ENCODE measurements at regions not wholly inside any gene's neighbourhood (a gene's known extent, or its start where the extent isn't known, plus 50 kb on each side); places are given as distances from the start of the nearest gene placed in this dataset.

DNA sequence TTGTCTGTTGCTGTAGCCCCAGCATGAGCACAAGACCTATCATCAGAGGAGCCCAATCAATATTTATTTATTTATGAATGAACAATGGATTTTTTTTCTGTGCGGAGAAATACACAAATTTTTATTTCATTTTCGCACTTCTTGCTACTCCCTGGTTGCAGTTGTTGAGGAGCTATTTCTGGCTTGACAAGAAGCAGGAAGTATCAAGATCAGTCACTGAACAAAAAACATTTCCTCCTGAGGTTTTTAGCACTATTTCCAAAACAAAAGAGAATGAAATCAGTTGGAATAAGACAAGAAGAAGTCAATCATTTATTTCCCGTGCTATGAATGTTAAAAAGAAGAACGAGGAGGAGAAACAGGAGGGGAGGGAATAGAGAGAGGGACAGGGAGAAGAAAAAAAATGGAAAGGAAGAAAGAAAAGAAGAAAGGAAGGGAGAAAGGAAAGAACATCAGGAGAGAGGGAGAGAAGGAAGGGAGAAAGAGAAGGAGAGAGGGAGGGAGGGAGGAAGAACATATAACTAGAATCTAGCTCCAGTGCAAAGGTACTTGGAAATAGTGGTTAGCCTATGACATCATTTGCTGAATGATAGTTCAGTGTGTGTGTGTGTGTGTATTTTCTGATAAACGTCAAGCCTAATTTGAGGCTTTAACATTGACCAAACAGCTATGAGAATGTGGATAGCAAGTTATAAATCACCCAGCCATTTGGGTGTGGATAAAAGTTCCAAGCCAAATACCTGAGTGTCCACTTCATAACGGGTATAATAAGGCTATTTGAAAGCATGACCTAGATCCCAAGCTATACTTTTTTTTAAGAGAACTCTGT is 586.0 kb downstream of the EBF1 start:
- no peak overlapping the region for H2AFZ ChIP-seq (ENCODE audit: control insufficient read depth, low read depth, low read length)
- H3K9me3 ChIP-seq (replicated peaks; ENCODE audit: control insufficient read depth, insufficient read depth, low read length) = no peaks in the 10 kb centered on the region
- ATAC-seq (peak; percentile 54), FAIRE-seq (no peak), DNase-seq (ENCODE audit: low read depth, low spot score) (no peak)
- POLR2A ChIA-PET = interaction anchor here (1.0 kb wide), 1 partner anchor 42 kb away, joined by 7 read pairs; no protein-coding TSS in a partner anchor
- SMC1A ChIA-PET (ENCODE audit: uncharacterized antibody, unreplicated experiment) = interaction anchor here (0.6 to 1.9 kb wide), 14 partner anchors 10 to 213 kb away, joined by 3 to 9 read pairs (median 3); no protein-coding TSS in a partner anchor
- RAD21 ChIA-PET (ENCODE audit: unreplicated experiment) = interaction anchor here (1.3 to 1.7 kb wide), 3 partner anchors 46 to 163 kb away, joined by 3 to 5 read pairs (median 4); no protein-coding TSS in a partner anchor
- in situ Hi-C loops (cut with MboI) (no loop called here), intact Hi-C loops (cut with micrococcal nuclease; ENCODE audit: unreplicated experiment) (no loop called here)
- H3K36me3 ChIP-seq (ENCODE audit: control insufficient read depth in 2 of 2, insufficient read depth in 2 of 2, low read length in 1 of 2) = no peaks in the 10 kb centered on the region
- CTCF ChIA-PET = interaction anchor here (0.7 to 1.1 kb wide), 4 partner anchors 10 to 619 kb away, joined by 3 to 5 read pairs (median 4); no protein-coding TSS in a partner anchor
- H3K4me2 ChIP-seq (ENCODE audit: control insufficient read depth, insufficient read depth) = peak overlapping the region; percentile 1; the same call in 1 of the 2 replicates
- no TSS peak for BruUV-seq (replicated peaks)
- no peaks in the 10 kb centered on the region for H3K27me3 ChIP-seq (replicated peaks in 1 of 2; ENCODE audit: control insufficient read depth in 2 of 2, insufficient read depth in 2 of 2, low read length in 1 of 2)
- H3K79me2 ChIP-seq (ENCODE audit: control insufficient read depth, insufficient read depth, low read length) = no peaks in the 10 kb centered on the region
- no peak overlapping the region for H3K9ac ChIP-seq (ENCODE audit: control insufficient read depth, insufficient read depth, low read length)
- under 1% methylated on average over 6 of the region's 6 CpGs for WGBS (ENCODE audit: insufficient coverage, insufficient replicate concordance, low lambda C conversion rate, missing lambda C conversion rate)
- H3K4me1 ChIP-seq (ENCODE audit: control insufficient read depth, insufficient read depth, low read length) = peaks cover 4% of the 10 kb centered on the region
- no peak overlapping the region for H3K4me3 ChIP-seq
- H4K20me1 ChIP-seq (ENCODE audit: control insufficient read depth, insufficient read depth) = no peaks in the 10 kb centered on the region
- no peak overlapping the region for H3K27ac ChIP-seq (ENCODE audit: control insufficient read depth, insufficient read depth)
- TF ChIP-seq, protein P1, sequence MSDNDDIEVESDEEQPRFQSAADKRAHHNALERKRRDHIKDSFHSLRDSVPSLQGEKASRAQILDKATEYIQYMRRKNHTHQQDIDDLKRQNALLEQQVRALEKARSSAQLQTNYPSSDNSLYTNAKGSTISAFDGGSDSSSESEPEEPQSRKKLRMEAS (IDR thresholded peaks at IDR 0.05; ENCODE audit: low read depth, low read length) = no peak
- TF ChIP-seq MEF2A (IDR thresholded peaks at IDR 0.05; ENCODE audit: insufficient read depth, low read depth, low read length) (peak; percentile 75), ETV6 (conservative IDR thresholded peaks at IDR 0.05 in 1 of 2, IDR thresholded peaks at IDR 0.05 in 1 of 2; ENCODE audit: borderline replicate concordance in 1 of 2, low read depth in 1 of 2) (no peak), STAT3 (IDR thresholded peaks at IDR 0.05; ENCODE audit: low read depth, low read length) (no peak), MXI1 (IDR thresholded peaks at IDR 0.05; ENCODE audit: low read depth, low read length) (no peak), MYC (IDR thresholded peaks at IDR 0.05; ENCODE audit: insufficient read depth, insufficient read length, insufficient replicate concordance, low read length, severe bottlenecking) (no peak), JUND (IDR thresholded peaks at IDR 0.05; ENCODE audit: low read depth, low read length) (no peak), IKZF1 (conservative IDR thresholded peaks at IDR 0.05) (peak; percentile 39), BACH1 (IDR thresholded peaks at IDR 0.05; ENCODE audit: borderline replicate concordance) (no peak), ASH2L (IDR thresholded peaks at IDR 0.05; ENCODE audit: borderline replicate concordance, low read depth) (no peak), NR2C1 (IDR thresholded peaks at IDR 0.05) (no peak), NBN (IDR thresholded peaks at IDR 0.05) (peak; percentile 75), ZNF217 (IDR thresholded peaks at IDR 0.05) (no peak), DPF2 (IDR thresholded peaks at IDR 0.05) (no peak), NFIC (IDR thresholded peaks at IDR 0.05; ENCODE audit: low read depth, low read length) (peak; percentile 38; the same call in 1 of the 2 replicates)
- TF ChIP-seq, protein P2, sequence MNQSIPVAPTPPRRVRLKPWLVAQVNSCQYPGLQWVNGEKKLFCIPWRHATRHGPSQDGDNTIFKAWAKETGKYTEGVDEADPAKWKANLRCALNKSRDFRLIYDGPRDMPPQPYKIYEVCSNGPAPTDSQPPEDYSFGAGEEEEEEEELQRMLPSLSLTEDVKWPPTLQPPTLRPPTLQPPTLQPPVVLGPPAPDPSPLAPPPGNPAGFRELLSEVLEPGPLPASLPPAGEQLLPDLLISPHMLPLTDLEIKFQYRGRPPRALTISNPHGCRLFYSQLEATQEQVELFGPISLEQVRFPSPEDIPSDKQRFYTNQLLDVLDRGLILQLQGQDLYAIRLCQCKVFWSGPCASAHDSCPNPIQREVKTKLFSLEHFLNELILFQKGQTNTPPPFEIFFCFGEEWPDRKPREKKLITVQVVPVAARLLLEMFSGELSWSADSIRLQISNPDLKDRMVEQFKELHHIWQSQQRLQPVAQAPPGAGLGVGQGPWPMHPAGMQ (IDR thresholded peaks at IDR 0.05; ENCODE audit: borderline replicate concordance) = no peak
- TF ChIP-seq, protein P3, sequence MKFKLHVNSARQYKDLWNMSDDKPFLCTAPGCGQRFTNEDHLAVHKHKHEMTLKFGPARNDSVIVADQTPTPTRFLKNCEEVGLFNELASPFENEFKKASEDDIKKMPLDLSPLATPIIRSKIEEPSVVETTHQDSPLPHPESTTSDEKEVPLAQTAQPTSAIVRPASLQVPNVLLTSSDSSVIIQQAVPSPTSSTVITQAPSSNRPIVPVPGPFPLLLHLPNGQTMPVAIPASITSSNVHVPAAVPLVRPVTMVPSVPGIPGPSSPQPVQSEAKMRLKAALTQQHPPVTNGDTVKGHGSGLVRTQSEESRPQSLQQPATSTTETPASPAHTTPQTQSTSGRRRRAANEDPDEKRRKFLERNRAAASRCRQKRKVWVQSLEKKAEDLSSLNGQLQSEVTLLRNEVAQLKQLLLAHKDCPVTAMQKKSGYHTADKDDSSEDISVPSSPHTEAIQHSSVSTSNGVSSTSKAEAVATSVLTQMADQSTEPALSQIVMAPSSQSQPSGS (IDR thresholded peaks at IDR 0.05; ENCODE audit: low read length) = 0 out of 2 replicates have a peak, but pooled peaks have one; percentile 26
- TF ChIP-seq, protein P4, sequence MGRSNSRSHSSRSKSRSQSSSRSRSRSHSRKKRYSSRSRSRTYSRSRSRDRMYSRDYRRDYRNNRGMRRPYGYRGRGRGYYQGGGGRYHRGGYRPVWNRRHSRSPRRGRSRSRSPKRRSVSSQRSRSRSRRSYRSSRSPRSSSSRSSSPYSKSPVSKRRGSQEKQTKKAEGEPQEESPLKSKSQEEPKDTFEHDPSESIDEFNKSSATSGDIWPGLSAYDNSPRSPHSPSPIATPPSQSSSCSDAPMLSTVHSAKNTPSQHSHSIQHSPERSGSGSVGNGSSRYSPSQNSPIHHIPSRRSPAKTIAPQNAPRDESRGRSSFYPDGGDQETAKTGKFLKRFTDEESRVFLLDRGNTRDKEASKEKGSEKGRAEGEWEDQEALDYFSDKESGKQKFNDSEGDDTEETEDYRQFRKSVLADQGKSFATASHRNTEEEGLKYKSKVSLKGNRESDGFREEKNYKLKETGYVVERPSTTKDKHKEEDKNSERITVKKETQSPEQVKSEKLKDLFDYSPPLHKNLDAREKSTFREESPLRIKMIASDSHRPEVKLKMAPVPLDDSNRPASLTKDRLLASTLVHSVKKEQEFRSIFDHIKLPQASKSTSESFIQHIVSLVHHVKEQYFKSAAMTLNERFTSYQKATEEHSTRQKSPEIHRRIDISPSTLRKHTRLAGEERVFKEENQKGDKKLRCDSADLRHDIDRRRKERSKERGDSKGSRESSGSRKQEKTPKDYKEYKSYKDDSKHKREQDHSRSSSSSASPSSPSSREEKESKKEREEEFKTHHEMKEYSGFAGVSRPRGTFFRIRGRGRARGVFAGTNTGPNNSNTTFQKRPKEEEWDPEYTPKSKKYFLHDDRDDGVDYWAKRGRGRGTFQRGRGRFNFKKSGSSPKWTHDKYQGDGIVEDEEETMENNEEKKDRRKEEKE (IDR thresholded peaks at IDR 0.05) = no peak
